Heart right ventricle (tissue), 16 donors: ENCODE measurements at regions not wholly inside any gene's neighbourhood (a gene's known extent, or its start where the extent isn't known, plus 50 kb on each side); places are given as distances from the start of the nearest gene placed in this dataset.

Source experiments
- ATAC-seq, 8 donors: fragments of 200-7000 bp; cut with Tn5 transposase; one replicate each; pipeline ENCODE4 v1.9.1; 2020; ENCODE audit warnings: mild to moderate bottlenecking in 8 of 8, moderate library complexity in 8 of 8, moderate number of reproducible peaks in 1 of 8
- DNase-seq, 2 donors: peaks; one replicate each; pipeline ENCODE4 v3.0.0-alpha.2; 2020
- H3K27ac ChIP-seq, 10 donors: fragments of 200-600 bp; sonication (generic) in 2 of 10; one replicate each; pipeline versions ENCODE4 v1.5.0 to v1.8.0; 2020 to 2022; ENCODE audit warnings: mild to moderate bottlenecking in 3 of 10
- H3K27me3 ChIP-seq, 7 donors: fragments of 200-600 bp; one replicate each; pipeline ENCODE4 v1.8.0; 2021 to 2022; ENCODE audit warnings: mild to moderate bottlenecking in 2 of 7
- H3K36me3 ChIP-seq, 9 donors: fragments of 200-600 bp; sonication (generic) in 1 of 9; one replicate each; pipeline versions ENCODE4 v1.5.0 to v1.8.0; 2020 to 2022; ENCODE audit warnings: mild to moderate bottlenecking in 2 of 9
- H3K4me1 ChIP-seq, 9 donors: fragments of 200-600 bp; sonication (generic) in 1 of 9; one replicate each; pipeline versions ENCODE4 v1.5.0 to v1.8.0; 2020 to 2022; ENCODE audit warnings: mild to moderate bottlenecking in 4 of 9
- H3K4me3 ChIP-seq, 10 donors: fragments of 200-600 bp; sonication (generic) in 2 of 10; one replicate each; pipeline versions ENCODE4 v1.5.0 to v1.8.0; 2020 to 2022; ENCODE audit warnings: mild to moderate bottlenecking in 7 of 10, moderate library complexity in 2 of 10
- H3K9me3 ChIP-seq, 11 donors: fragments of 200-600 bp in 10 of 11; sonication (generic) in 2 of 11; one replicate each; pipeline versions ENCODE4 v1.5.0 to v1.8.0; 2013 to 2022; ENCODE audit warnings: mild to moderate bottlenecking in 2 of 11, control low read depth in 1 of 11, moderate library complexity in 1 of 11
- WGBS, 2 donors: extraction: QIAGEN DNeasy Blood & Tissue Kit; methylation state at CpG; one replicate each; pipeline ENCODE4 v1.1.7; 2013; ENCODE audit warnings: inconsistent platforms in 1 of 2; 5-methylcytosine and 5-hydroxymethylcytosine counted together
- intact Hi-C, 10 donors: fragments of 100-400 bp; cut with DNase I; formaldehyde crosslinking; loops; one replicate each; pipeline versions ENCODE4 v1.11.1 to v1.14.2; 2022
- microRNA-seq, 2 donors: library from miRNA; unstranded; fragments of <30 nt; microRNA quantifications; one replicate each; pipeline ENCODE4 v1.2.0, GENCODE V29; 2021
- TF ChIP-seq, protein P1 (sequence below), 9 donors: fragments of 200-600 bp; sonication (generic) in 2 of 9; IDR thresholded peaks; one replicate each; pipeline versions ENCODE4 v1.5.0 to v1.8.0; 2021 to 2022; ENCODE audit warnings: antibody characterized with exemption in 9 of 9, mild to moderate bottlenecking in 5 of 9, moderate library complexity in 1 of 9
- donor health status: Arrhythmogenic right ventricular cardiomyopathy.
- donor health status: ischemic (EF 13 %, LVEDD 7.1; RV severe dilation, severe dysfunction).
- donor health status: healthy with polysubstance abuse.
- donor health status: DM: no; HTN: yes; CAD: no.
- donor health status: DM: no; HTN: no; CAD: no.
- donor health status: ischemic (EF 25% LVEDD 6.9; RV normal size, moderate dysfunction).
- donor health status: ischemic (EF 25% LVEDD 5.7; RV mildly dilated, moderate dysfunction).
- donor health status: healthy.
- donor health status: DM: yes; HTN: yes; CAD: no.
- donor health status: Ischemic cardiomyopathy.
- donor health status: ischemic (EF 35%, LVEDD 5.7; RV mildly dilated, moderate dysfunction).
- donor health status: nonischemic (EF 11% LVEDD 7.7; RV severe dilation, severe dysfunction).
- donor health status: DM: yes; HTN: yes; CAD: no.
- donor health status: PGD.
- donor health status: ischemic (EF 29% LVEDD 5.4; RV normal size, mild dysfunction).
- donor health status: nonischemic (EF 23%, LVEDD 6.1; RV moderate dilation, normal function).

- Histone ChIP-seq H3K36me3 (no peaks in the 10 kb centered on the region), H3K4me3 (no peak overlapping the region), H3K4me1 (peaks cover 0 to 30% (median 3%) of the 10 kb centered on the region in 9 donors), H3K9me3 (no peaks in the 10 kb centered on the region), H3K27ac (no peak overlapping the region), H3K27me3 (no peaks in the 10 kb centered on the region)
- TF ChIP-seq, protein P1, sequence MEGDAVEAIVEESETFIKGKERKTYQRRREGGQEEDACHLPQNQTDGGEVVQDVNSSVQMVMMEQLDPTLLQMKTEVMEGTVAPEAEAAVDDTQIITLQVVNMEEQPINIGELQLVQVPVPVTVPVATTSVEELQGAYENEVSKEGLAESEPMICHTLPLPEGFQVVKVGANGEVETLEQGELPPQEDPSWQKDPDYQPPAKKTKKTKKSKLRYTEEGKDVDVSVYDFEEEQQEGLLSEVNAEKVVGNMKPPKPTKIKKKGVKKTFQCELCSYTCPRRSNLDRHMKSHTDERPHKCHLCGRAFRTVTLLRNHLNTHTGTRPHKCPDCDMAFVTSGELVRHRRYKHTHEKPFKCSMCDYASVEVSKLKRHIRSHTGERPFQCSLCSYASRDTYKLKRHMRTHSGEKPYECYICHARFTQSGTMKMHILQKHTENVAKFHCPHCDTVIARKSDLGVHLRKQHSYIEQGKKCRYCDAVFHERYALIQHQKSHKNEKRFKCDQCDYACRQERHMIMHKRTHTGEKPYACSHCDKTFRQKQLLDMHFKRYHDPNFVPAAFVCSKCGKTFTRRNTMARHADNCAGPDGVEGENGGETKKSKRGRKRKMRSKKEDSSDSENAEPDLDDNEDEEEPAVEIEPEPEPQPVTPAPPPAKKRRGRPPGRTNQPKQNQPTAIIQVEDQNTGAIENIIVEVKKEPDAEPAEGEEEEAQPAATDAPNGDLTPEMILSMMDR (IDR thresholded peaks at IDR 0.05): no peak
- intact Hi-C loops: no loop called here
- ATAC-seq: no peak
- no peak for DNase-seq
- WGBS, 2 donors: 93% methylated on average over 1 of the region's 1 CpG
Observed at GRCh38 chr7:7127773-7128172, 54.6 kb upstream of the C1GALT1 start.

- H3K9me3 ChIP-seq: no peaks in the 10 kb centered on the region
- no peak overlapping the region for H3K27ac ChIP-seq
- intact Hi-C loops: no loop called here
- TF ChIP-seq, protein P1 (IDR thresholded peaks at IDR 0.05): no peak
- 89 to 94% methylated on average over 3 of the region's 3 CpGs for WGBS, 2 donors
- no peaks in the 10 kb centered on the region for H3K36me3 ChIP-seq
- no peaks in the 10 kb centered on the region for H3K27me3 ChIP-seq
- H3K4me1 ChIP-seq: peaks cover 0 to 18% (median 0%) of the 10 kb centered on the region in 9 donors
- DNase-seq (no peak), ATAC-seq (no peak)
- no peak overlapping the region for H3K4me3 ChIP-seq
Observed at GRCh38 chr7:7129381-7129780, 53.0 kb upstream of the C1GALT1 start.

GRCh38 chr7:7131273-7131672 lies 51.1 kb upstream of the C1GALT1 start:
- TF ChIP-seq, protein P1 (IDR thresholded peaks at IDR 0.05): no peak
- H3K36me3 ChIP-seq: no peaks in the 10 kb centered on the region
- no peak overlapping the region for H3K27ac ChIP-seq
- WGBS, 2 donors: 77 to 86% methylated on average over 1 of the region's 1 CpG
- intact Hi-C loops: no loop called here
- DNase-seq (no peak), ATAC-seq (no peak)
- H3K4me1 ChIP-seq: peaks cover 0 to 14% (median under 1%) of the 10 kb centered on the region in 9 donors
- no peak overlapping the region for H3K4me3 ChIP-seq
- no peaks in the 10 kb centered on the region for H3K27me3 ChIP-seq
- H3K9me3 ChIP-seq: no peaks in the 10 kb centered on the region

Small RNAs in the stretch of these regions (microRNA-seq; reads per million reads assigned to microRNA genes)
- gene MIR3683: 0 reads per million in 2 donors
